ENCODE measurements at regions not wholly inside any gene's neighbourhood (a gene's known extent, or its start where the extent isn't known, plus 50 kb on each side); places are given as distances from the start of the nearest gene placed in this dataset.

DNA sequence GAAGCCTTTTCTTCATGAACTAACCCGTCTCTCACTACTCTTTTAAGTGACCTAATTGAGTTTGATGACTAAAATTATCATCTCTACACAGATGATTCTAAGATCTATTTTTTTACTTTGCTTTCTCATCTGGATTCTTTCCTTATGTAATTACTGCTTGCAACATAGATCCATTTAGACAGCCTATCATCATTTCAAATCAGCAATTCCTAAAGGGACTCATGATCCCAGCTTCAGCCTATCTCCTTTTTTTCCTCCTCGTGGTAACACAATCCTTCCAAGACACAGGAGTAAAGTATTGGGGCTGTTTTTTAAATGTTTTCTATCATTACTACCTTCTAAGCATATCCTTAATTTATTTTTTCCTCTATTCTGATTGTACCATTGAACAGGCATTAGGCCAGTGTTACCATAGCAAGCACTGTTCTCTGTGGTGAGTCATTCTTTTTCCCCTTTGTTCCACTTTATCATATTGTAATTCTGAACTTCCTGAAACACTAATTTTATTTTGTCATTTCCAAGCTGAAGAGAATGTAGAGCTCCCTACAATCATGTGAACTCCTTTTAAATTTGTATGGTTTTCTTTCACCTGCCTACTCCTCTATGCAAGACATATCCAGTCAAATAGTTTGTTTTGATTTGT is 190.4 kb upstream of the FAR2 start:
- Mint-ChIP-seq H3K4me1 (peaks cover 15 to 22% of the 10 kb centered on the region in 2 experiments), H3K4me3 (no peak overlapping the region), H3K36me3 (ENCODE audit: insufficient read depth in 1 of 3, low read depth in 3 of 3) (no peaks in the 10 kb centered on the region), H3K27me3 (ENCODE audit: low read depth) (no peaks in the 10 kb centered on the region), H3K27ac (no peak overlapping the region), H3K9me3 (peaks cover 2 to 3% of the 10 kb centered on the region in 2 experiments; a peak in 2 of 5 replicates)
- TF ChIP-seq, protein P1, sequence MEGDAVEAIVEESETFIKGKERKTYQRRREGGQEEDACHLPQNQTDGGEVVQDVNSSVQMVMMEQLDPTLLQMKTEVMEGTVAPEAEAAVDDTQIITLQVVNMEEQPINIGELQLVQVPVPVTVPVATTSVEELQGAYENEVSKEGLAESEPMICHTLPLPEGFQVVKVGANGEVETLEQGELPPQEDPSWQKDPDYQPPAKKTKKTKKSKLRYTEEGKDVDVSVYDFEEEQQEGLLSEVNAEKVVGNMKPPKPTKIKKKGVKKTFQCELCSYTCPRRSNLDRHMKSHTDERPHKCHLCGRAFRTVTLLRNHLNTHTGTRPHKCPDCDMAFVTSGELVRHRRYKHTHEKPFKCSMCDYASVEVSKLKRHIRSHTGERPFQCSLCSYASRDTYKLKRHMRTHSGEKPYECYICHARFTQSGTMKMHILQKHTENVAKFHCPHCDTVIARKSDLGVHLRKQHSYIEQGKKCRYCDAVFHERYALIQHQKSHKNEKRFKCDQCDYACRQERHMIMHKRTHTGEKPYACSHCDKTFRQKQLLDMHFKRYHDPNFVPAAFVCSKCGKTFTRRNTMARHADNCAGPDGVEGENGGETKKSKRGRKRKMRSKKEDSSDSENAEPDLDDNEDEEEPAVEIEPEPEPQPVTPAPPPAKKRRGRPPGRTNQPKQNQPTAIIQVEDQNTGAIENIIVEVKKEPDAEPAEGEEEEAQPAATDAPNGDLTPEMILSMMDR (conservative IDR thresholded peaks at IDR 0.05): no peak
- Histone ChIP-seq H4K8ac (replicated peaks; ENCODE audit: insufficient read length, low read depth, low read length) (no peak overlapping the region), H3K23me2 (ENCODE audit: insufficient read length, low read depth, low read length, poor library complexity, severe bottlenecking) (no peaks in the 10 kb centered on the region), H3K23ac (ENCODE audit: insufficient read length, low read depth, low read length) (no peak overlapping the region), H4K91ac (ENCODE audit: insufficient read length, low read depth, low read length) (no peak overlapping the region), H4K20me1 (ENCODE audit: control insufficient read depth, insufficient read depth, insufficient read length) (no peaks in the 10 kb centered on the region), H2BK12ac (ENCODE audit: insufficient read length, low read depth, low read length) (no peak overlapping the region), H3K27me3 (ENCODE audit: insufficient read depth, low read length) (no peaks in the 10 kb centered on the region), H2AK5ac (ENCODE audit: insufficient read length, low read length) (no peak overlapping the region), H2AFZ (ENCODE audit: low read length) (no peak overlapping the region), H3K9ac (ENCODE audit: extremely low read depth, insufficient read length, low read length) (no peak overlapping the region), H2BK5ac (ENCODE audit: insufficient read length, low read length) (no peak overlapping the region), H3K14ac (ENCODE audit: insufficient read depth, low read length) (no peak overlapping the region), H3K79me2 (ENCODE audit: insufficient read depth, low read length) (no peaks in the 10 kb centered on the region), H2BK20ac (ENCODE audit: low read depth, low read length, poor library complexity, severe bottlenecking) (no peak overlapping the region), H3K4ac (ENCODE audit: low read depth, low read length) (no peak overlapping the region), H3K9me3 (ENCODE audit: control insufficient read depth, low read depth, low read length) (no peaks in the 10 kb centered on the region), H3K79me1 (ENCODE audit: insufficient read depth, low read depth, low read length, poor library complexity, severe bottlenecking) (no peaks in the 10 kb centered on the region), H3K18ac (ENCODE audit: insufficient read length, low read depth, low read length) (no peak overlapping the region), H3K4me2 (ENCODE audit: insufficient read depth, insufficient read length, low read length) (no peak overlapping the region), H3T11ph (ENCODE audit: low read length) (no peak overlapping the region), H3K27ac (ENCODE audit: insufficient read length, low read depth, low read length) (no peak overlapping the region), H3K4me1 (ENCODE audit: insufficient read depth, low read length) (peaks cover 4% of the 10 kb centered on the region; the same call in 1 of the 2 replicates), H2BK120ac (ENCODE audit: low read depth, low read length, poor library complexity, severe bottlenecking) (no peak overlapping the region), H4K5ac (ENCODE audit: insufficient read length, low read depth, low read length) (no peak overlapping the region), H3K56ac (ENCODE audit: insufficient read length, low read depth, low read length) (no peak overlapping the region), H2BK15ac (ENCODE audit: low read depth, low read length) (no peak overlapping the region)
- no peak for DNase-seq
- no CpG with 5 or more reads among the region's 2 CpGs for WGBS (ENCODE audit: extremely low coverage, insufficient read length, low lambda C conversion rate)

Measured in H9 (cell line).